CD1c-positive myeloid dendritic cell (primary cell): ENCODE measurements at regions not wholly inside any gene's neighbourhood (a gene's known extent, or its start where the extent isn't known, plus 50 kb on each side); places are given as distances from the start of the nearest gene placed in this dataset.
"Not testable (repeated sequence)": the region's sequence is repeated elsewhere in the genome, so short reads cannot be mapped to it uniquely, and the experiment has no call there.

Source experiments
- DNase-seq: peaks from one replicate; pipeline ENCODE4 v3.0.0-alpha.2; 2016; ENCODE audit errors: extremely low spot score

GRCh38 chr7:131045526-131045925, 282.1 kb upstream of the MKLN1 start:
- DNase-seq, result no peak

- no peak for DNase-seq
Observed at GRCh38 chr7:131046246-131046645, 281.4 kb upstream of the MKLN1 start.

GRCh38 chr7:131047651-131048304, 279.9 kb upstream of the MKLN1 start:
- no peak for DNase-seq

- DNase-seq, result no peak
Observed at GRCh38 chr7:131051304-131051703, 276.4 kb upstream of the MKLN1 start.

- DNase-seq, result no peak
Observed at GRCh38 chr7:131052285-131052904, 275.3 kb upstream of the MKLN1 start.

- no peak for DNase-seq
Observed at GRCh38 chr7:131056007-131056406, 271.7 kb upstream of the MKLN1 start.

GRCh38 chr7:131057015-131057793, 270.5 kb upstream of the MKLN1 start:
- peak; percentile 65 for DNase-seq

- DNase-seq, result no peak
Observed at GRCh38 chr7:131057794-131058070, 269.9 kb upstream of the MKLN1 start.

- not testable (repeated sequence) for DNase-seq
Observed at GRCh38 chr7:131058561-131059288, 269.0 kb upstream of the MKLN1 start.

- not testable (repeated sequence) for DNase-seq
Observed at GRCh38 chr7:131059401-131059800, 268.3 kb upstream of the MKLN1 start.

- DNase-seq, result no peak
Observed at GRCh38 chr7:131061158-131061557, 266.5 kb upstream of the MKLN1 start.

- peak; percentile 72 for DNase-seq
Observed at GRCh38 chr7:131061818-131062217, 265.9 kb upstream of the MKLN1 start.

- DNase-seq, result no peak
Observed at GRCh38 chr7:131066635-131067034, 261.0 kb upstream of the MKLN1 start.

GRCh38 chr7:131067220-131067619, 260.5 kb upstream of the MKLN1 start:
- no peak for DNase-seq

GRCh38 chr7:131068604-131069021, 259.1 kb upstream of the MKLN1 start:
- DNase-seq, result no peak

GRCh38 chr7:131071786-131072504, 255.7 kb upstream of the MKLN1 start:
- peak; percentile 71 for DNase-seq

- DNase-seq, result peak; percentile 27
Observed at GRCh38 chr7:131072505-131073091, 255.1 kb upstream of the MKLN1 start.

GRCh38 chr7:131074043-131074442, 253.6 kb upstream of the MKLN1 start:
- no peak for DNase-seq

GRCh38 chr7:131074585-131074984, 253.1 kb upstream of the MKLN1 start:
- no peak for DNase-seq

- DNase-seq, result no peak
Observed at GRCh38 chr7:131075406-131075805, 252.3 kb upstream of the MKLN1 start.

- DNase-seq, result no peak
Observed at GRCh38 chr7:131076032-131076431, 251.6 kb upstream of the MKLN1 start.
